CD4-positive, alpha-beta T cell treated with Interleukin-15 for 1 hour (primary cell): ENCODE measurements at regions not wholly inside any gene's neighbourhood (a gene's known extent, or its start where the extent isn't known, plus 50 kb on each side); places are given as distances from the start of the nearest gene placed in this dataset.

ENCODE experiments used
- DNase-seq: peaks from one replicate; pipeline ENCODE4 v3.0.0-alpha.2; 2020

DNA sequence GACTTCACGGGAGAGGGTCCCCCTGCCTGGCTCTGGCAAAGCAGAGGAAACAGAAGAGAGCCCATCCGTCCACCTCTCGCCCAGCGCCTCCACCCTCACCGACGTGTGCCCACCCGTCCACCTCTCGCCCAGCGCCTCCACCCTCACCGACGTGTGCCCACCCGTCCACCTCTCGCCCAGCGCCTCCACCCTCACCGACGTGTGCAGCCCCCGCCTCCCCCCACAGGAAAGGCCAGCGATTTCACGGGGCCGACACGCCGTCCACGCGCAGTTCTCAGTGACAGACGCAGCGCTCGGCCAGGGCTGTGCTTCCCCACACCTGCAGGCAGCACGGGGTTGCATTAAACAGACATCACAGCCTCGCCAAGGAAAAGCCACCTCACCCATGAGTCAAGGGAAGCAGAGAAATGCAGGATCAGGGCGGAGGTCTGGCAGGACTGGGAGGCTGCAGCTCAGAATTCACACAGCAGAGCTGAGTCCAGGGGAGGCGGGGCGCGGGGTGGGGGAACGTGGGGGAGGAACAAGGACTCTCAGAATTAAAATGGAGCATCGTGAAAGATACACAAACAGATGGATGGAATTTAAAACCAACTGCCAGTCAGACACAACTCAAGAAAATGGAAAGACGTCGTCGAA, 377.7 kb downstream of the BRD1 start:
- no peak for DNase-seq

- no peak for DNase-seq
These were observed 378.3 kb downstream of the BRD1 start for GRCh38 chr22:49449377-49449776.

DNA sequence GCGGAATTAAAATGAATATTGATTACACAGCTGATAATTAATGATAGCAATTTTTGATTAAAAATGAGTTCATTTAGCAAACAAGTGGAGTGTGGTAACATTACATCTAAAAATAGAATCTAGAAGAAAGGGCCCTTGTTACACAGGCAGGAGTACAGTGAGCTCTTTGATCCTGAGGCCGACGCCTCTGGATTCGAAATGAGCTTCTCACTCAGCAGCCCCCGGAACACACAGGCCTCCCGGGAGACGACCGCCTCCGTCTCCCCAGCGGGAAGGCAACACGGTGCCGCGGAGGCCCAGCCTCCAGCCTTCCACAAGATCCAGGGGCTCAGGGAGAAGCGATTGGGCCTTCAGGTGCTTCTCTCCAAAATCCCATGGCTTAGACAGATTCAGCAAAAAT, 379.1 kb downstream of the BRD1 start:
- no peak for DNase-seq

- no peak for DNase-seq
These were observed 379.8 kb downstream of the BRD1 start for GRCh38 chr22:49447837-49448236.

- DNase-seq, result no peak
These were observed 380.6 kb downstream of the BRD1 start for GRCh38 chr22:49446759-49447710.

DNA sequence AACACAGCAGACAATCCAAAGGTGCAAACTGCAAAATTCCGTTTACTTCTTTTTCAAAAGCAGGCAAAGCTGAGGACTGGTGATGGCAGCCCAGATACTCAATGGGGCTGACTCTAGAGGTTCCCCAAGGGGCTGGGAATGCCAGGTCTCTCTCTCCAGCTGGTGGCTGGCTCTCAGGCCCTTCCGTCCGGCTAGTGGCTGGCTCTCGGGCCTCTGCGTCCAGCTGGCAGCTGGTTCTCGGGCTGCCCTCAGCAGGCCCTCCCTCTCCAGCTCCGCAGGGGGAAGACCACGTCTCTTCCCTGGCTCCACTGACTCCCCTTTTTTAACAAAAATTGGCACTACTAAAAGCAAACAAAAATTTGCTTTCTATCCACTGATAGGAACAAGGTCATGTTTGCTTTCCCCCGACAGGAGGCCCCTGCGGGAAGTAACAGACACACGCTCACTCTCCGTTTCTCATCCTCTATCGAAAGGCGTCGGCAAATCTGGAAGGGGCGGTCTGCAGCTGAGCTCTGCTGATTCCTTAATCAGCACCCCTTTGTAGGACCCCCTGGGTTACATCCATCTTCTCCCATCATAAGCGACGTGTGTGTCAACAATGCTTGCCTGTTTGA, 381.4 kb downstream of the BRD1 start:
- no peak for DNase-seq

GRCh38 chr22:49444781-49445180, 382.9 kb downstream of the BRD1 start:
- DNase-seq, result no peak

GRCh38 chr22:49440931-49441330, 386.7 kb downstream of the BRD1 start:
- no peak for DNase-seq

- DNase-seq, result no peak
These were observed 388.3 kb downstream of the BRD1 start for GRCh38 chr22:49439373-49439772.

DNA sequence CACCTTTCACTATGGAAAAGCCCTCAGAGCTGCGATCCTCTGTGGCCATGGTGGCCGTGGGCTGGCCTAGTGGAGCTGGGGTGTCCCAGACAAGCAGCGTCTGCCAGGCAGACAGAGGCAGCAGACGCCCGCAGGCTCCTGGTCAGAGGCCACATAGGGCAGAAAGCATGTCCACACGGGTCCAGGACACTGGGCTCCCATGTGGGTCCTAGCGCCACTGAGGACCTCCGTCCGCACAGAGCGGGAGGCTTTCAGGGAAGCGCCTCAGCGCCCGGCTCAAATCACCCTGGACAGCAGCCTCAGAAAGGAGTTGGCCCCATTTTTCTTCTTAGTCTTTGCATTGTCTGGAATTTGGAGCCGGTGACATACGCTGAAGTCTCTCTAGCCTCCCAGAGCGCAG, 389.7 kb downstream of the BRD1 start:
- DNase-seq, result no peak

DNA sequence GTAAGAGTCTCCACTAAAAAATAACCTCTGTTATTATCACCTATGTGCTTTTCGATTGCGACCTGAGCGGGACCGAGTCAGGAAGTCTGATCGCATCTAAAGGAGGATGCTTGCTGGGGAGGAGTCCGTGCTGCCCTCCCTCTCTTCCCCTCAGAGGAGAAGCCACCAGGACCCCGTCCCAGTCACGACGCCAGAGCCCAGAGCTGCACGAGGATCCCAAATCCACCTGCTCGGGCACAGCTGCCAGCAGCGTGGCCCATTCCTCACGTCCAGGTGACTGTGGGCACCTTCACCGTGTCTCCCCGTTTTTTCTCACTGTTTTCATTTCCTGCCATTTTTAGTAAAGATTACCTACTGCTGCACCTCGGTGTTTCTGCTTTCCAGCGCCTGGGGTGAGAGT, 390.3 kb downstream of the BRD1 start:
- DNase-seq, result no peak

- DNase-seq, result no peak
These were observed 391.6 kb downstream of the BRD1 start for GRCh38 chr22:49436056-49436455.

DNA sequence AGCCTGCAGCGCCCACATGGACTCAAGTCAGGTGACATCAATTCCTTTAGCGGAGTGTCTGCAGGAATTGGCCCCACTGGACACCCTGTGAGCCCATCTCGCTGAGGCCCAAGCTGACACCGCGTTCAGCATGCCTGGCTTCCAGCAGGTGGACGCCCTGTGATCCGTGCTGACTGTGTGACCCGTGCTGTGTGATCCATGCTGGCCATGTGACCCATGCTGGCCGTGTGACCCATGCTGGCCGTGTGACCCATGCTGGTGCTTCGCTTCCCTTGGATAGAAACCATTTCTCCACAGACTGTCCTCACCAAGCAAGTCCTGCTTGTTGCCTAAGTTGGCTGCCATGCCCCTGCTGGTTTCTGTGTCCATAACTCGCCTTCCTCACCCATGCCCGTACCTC, 392.1 kb downstream of the BRD1 start:
- DNase-seq, result no peak

DNA sequence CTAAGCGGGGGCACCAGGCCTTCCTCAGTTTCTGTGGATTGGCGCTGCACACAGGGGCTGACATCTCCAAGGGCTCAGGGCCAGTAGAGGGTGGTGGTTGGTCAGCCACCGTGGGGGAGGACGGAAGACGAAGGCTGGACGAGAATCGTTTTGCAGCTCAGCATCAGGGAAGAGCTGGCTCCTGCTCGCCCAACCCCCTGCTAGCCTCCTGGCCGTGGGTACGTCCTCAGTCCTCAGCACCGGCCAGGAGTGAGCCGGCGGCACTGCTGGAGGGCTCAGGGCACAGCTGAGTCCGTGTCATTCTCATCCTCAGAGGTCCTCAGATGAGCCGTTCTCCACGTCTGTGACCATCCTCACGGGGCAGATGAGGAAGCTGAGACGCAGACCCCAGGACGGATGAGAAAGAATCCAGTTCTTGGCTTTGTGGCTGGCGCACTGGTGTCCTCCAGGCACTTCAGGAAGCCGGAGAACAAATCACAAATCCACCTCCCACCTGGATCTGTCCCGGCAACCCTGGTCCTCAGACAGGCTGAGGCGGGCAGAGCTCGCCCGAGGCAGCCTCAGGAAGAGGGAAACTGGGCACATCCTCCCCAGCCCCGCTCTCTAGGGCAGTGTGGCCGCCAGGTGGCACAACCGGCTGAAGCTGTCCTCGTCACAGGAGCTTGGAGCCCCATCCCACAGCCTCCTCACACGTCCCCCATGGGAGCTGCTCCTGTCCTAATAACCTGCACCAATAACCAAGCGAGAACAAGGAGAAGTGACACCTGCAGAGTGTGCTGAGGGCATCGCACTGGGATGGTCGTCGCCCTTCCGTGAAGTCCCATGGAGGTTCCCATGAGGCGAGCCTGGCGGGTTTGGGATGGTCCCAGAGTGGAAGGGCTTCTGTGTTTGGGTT, 393.7 kb downstream of the BRD1 start:
- no peak for DNase-seq

GRCh38 chr22:49432897-49433443, 394.7 kb downstream of the BRD1 start:
- no peak for DNase-seq

DNA sequence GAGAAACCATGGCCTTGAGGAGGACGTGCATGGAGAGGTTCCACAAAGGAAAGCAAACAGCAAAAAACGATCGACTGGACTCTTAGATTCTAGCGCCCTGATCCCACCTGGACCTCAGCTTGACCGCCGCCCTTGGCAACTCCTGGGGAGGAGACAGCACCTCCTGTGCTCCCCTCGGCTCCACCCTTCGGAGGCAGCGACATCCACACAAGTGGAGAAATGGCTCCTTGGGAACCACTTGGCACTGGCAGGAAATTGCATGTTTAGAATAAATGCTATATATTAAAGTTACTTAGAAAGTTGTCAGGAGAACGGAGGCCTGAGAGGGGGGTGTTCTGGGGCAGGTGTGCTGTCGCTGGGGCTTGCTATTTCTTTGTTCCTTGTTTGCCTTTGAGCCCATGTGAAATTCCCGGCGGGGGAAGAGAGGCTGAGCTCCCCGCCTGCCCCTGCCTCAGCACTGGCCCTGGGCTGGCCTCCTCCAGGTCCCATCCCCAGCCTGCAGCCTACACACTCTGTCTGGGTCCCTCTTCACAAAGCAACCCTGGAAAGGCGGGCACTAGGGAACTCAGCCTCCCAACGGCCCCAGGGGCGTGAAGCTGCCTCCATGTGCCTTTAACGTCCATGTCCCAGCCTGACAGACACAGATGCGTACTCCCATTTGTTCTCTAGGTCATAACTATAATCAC, 395.3 kb downstream of the BRD1 start:
- DNase-seq, result no peak

DNA sequence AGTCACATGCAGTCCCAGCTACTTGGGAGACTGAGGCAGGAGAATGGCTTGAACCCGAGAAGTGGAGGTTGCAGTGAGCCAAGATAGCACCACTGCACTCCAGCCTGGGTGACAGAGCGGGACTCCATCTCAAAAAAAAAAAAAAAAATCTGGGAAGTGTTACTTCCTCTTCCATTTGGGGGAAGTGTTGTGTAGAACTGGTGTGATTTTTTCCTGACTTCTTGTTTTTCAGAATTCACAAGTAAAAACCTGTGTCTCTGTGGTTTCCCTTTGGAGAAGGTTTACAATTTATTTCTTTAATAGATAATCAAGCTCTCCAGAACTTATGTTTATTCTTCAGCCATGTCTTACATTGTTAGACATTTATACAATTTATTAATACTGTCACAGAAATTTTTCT, 396.1 kb downstream of the BRD1 start:
- no peak for DNase-seq

DNA sequence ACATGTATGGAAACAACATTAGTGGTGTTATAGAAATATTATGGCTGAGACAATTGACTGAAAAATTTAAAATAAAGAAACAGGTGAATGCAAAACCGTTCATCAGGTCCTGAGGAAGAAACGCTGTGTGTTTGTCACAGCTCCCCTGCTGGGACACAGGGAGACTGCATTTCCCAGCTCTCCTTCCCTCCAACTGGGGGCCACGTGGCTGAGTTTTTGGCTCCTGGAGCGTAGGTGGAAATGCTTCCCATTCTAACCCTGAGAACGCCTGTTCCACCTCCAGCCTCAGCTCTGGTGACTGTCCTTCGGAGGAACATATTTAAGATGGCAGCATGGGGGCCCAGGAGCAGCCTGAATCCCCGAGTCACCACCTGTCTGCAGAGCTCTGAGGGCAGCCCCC, 398.6 kb downstream of the BRD1 start:
- no peak for DNase-seq

DNA sequence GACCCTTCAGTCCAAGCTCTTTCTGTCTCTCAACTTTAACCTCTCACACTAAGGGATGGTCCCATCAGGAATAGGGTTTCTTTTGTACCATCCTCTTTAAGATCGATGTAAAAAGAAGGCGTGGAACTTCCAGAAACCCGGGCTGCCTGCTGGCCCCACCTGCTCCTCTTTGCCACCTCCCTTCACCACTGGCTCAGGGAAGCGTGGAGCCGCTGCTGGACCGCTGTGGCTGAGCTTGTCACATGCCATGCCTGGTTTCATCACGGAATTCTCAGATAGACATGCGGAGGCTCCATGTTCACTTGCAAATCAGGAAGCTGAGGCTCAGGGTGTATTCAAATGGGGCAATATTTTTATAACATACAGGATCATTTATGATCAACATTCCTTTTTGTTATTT, 399.7 kb downstream of the BRD1 start:
- no peak for DNase-seq

- DNase-seq, result no peak
These were observed 400.3 kb downstream of the BRD1 start for GRCh38 chr22:49427341-49427740.

DNA sequence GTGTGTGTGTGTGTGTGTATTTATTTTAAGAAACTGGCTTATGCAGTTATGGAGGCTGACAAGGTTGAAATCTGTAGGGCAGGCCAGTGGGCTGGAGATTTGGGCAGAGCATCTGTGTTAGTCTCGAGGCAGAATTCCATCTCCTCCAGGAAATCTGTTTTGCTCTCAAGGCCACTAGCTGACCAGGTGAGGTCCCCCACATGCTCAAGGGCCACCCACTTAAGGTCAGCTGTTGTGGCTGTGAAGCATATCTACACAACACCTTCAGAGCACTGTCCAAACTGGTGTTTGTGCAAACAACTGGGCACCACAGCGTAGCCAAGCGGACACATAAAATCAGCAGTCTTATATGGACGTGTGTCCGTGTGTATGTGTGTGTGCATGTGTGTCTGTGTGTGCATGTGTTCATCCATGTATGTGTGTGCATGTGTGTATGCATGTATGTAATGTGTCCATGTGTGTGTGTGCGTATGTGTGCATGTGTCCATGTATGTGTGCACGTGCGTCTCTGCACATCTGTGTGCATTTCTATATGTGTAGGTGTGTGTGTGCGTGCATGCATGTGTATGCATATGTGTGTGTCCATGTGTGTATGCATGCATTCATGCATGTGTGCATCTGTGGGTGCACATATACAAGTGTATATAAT, 400.9 kb downstream of the BRD1 start:
- no peak for DNase-seq

DNA sequence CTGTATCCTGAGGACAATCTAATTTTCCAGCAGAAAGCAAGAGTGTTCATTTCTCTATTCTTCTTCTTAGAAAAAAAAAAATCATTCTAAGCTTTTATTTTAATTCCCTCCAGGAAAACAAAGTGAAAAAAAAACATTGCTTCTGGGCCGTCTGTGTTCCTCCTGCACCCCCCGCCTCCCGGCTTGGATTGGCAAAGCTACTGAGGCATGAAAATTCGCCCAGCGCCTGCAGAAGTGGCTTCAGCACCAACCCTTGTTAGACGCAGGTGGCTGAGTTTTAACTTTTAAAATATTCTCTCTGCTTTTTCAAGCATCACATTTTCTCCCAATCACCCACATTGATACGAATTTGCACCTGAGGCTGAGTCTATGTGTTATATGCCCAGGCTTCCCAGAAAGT, 401.6 kb downstream of the BRD1 start:
- no peak for DNase-seq
